ENCODE measurements at regions not wholly inside any gene's neighbourhood (a gene's known extent, or its start where the extent isn't known, plus 50 kb on each side); places are given as distances from the start of the nearest gene placed in this dataset.

DNA sequence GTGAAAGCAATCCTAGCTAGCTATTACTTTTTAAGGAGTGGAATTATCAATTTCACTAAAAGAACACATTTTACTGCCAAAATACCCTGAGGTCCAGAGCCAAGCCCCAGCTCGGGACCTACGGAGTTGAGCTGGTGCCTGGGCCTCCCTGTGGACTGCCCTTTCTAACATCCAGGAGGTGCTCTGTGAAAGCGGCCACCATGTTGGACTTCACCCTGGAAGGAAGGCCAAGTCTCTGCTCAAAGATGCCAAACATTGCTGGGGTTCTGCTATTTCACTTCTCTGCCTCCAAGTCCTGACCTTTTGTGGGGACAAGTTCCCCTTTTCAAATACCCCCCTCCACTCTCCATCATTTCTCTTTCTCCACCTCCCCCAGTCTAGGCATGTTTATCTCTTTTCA, 498.7 kb upstream of the RAB6C start:
- H3K4me3 ChIP-seq (ENCODE audit: low read length): no peak overlapping the region
- H3K4me1 ChIP-seq (ENCODE audit: low read length): peaks cover 40% of the 10 kb centered on the region
- H3K9ac ChIP-seq (ENCODE audit: low read length): no peak overlapping the region

DNA sequence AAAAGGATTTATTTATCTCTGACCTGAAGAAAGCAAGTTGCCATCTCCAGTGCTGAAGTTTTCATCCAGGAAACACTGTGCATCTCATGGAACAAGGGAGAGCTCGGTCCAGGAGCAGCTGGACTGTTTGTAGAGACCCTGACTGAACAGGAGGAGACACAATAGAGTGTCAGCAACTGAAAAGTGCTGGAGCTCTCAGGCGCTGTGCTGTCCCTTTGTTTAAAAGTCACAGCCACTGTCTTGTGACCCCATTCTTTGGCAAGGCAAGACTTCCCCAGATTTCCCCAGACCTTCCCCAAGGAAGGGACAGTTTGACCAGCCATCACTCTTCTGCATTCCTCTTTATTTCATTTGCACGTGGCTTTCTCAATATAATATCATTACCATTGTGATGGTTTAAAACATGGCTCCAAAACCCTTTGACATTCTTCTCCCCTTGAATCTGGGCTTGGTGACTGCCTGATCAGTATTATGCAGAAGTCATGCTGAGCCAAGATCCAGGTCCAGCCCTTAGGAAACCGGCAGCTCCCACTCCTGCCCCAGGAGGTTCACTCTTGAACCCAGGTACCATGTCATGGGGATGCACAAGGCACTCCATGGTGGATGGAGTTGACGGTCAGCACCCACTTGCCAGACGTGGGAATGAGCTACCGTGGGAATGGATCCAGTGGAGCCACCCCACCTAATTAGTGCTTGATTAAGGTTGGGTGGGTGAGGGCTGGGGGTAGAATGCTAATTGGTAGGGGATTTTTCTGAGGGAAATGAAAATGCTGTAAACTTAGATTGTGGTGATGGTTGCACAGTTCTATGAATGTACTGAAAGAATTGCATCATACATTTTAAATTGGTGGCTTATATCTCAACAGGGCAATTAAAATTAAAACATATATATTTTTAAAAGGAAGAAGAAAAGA, 497.9 kb upstream of the RAB6C start:
- Histone ChIP-seq H3K27me3 (ENCODE audit: low read depth, low read length) (no peaks in the 10 kb centered on the region), H3K27ac (ENCODE audit: low read length) (peak overlapping the region; percentile 18; the same call in 1 of the 2 replicates), H3K4me3 (ENCODE audit: low read length) (no peak overlapping the region), H3K4me2 (ENCODE audit: low read length) (peak overlapping the region; percentile 19; the same call in 1 of the 2 replicates), H3K9ac (ENCODE audit: low read length) (no peak overlapping the region), H4K20me1 (ENCODE audit: insufficient read depth, low read length) (no peaks in the 10 kb centered on the region), H3K9me3 (ENCODE audit: insufficient read depth, low read length) (no peaks in the 10 kb centered on the region), H3K79me2 (ENCODE audit: low read length) (no peaks in the 10 kb centered on the region), H3K36me3 (replicated peaks; ENCODE audit: low read depth, low read length) (peaks cover 7% of the 10 kb centered on the region), H3K4me1 (ENCODE audit: low read length) (peaks cover 40% of the 10 kb centered on the region), H2AFZ (ENCODE audit: low read depth, low read length) (no peak overlapping the region)
- no peak for TF ChIP-seq EZH2phosphoT487 (IDR thresholded peaks at IDR 0.05; ENCODE audit: low read depth)
- TF ChIP-seq, protein P1, sequence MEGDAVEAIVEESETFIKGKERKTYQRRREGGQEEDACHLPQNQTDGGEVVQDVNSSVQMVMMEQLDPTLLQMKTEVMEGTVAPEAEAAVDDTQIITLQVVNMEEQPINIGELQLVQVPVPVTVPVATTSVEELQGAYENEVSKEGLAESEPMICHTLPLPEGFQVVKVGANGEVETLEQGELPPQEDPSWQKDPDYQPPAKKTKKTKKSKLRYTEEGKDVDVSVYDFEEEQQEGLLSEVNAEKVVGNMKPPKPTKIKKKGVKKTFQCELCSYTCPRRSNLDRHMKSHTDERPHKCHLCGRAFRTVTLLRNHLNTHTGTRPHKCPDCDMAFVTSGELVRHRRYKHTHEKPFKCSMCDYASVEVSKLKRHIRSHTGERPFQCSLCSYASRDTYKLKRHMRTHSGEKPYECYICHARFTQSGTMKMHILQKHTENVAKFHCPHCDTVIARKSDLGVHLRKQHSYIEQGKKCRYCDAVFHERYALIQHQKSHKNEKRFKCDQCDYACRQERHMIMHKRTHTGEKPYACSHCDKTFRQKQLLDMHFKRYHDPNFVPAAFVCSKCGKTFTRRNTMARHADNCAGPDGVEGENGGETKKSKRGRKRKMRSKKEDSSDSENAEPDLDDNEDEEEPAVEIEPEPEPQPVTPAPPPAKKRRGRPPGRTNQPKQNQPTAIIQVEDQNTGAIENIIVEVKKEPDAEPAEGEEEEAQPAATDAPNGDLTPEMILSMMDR (IDR thresholded peaks at IDR 0.05; ENCODE audit: low read depth, low read length): no peak

More for the DNA sequence above, 498.7 kb upstream of the RAB6C start:
- Histone ChIP-seq H3K79me2 (ENCODE audit: low read length) (no peaks in the 10 kb centered on the region), H3K9me3 (ENCODE audit: insufficient read depth, low read length) (no peaks in the 10 kb centered on the region), H3K4me2 (ENCODE audit: low read length) (no peak overlapping the region; the same call in 1 of the 2 replicates), H2AFZ (ENCODE audit: low read depth, low read length) (no peak overlapping the region), H4K20me1 (ENCODE audit: insufficient read depth, low read length) (no peaks in the 10 kb centered on the region), H3K36me3 (replicated peaks; ENCODE audit: low read depth, low read length) (peaks cover 7% of the 10 kb centered on the region), H3K27me3 (ENCODE audit: low read depth, low read length) (no peaks in the 10 kb centered on the region), H3K27ac (ENCODE audit: low read length) (0 out of 2 replicates have a peak overlapping the region, but pooled peaks have one; percentile 6)
- TF ChIP-seq, protein P1 (IDR thresholded peaks at IDR 0.05; ENCODE audit: low read depth, low read length): no peak
- no peak for TF ChIP-seq EZH2phosphoT487 (IDR thresholded peaks at IDR 0.05; ENCODE audit: low read depth)

DNA sequence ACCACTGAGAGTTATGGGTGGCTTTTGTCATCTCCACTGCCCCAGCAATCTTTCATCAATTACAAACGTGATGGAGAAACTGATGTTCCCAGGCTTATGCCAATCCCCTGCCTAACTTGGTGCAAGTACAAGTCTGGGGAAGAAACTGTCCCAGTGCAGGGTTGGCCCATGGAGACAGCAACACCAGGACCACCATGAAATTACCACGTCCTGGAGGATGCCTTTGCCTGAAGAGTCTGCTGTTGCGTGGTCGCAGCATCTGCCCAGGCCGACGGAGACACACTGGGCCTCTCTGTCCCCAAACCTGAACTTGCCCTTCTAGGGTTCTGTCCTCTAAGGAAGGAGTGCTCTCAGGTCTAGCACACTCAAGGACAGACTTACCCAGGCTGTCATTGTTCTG, 496.8 kb upstream of the RAB6C start:
- no peak for TF ChIP-seq EZH2phosphoT487 (IDR thresholded peaks at IDR 0.05; ENCODE audit: low read depth)
- TF ChIP-seq, protein P1 (IDR thresholded peaks at IDR 0.05; ENCODE audit: low read depth, low read length): no peak
- Histone ChIP-seq H4K20me1 (ENCODE audit: insufficient read depth, low read length) (no peaks in the 10 kb centered on the region), H3K27me3 (ENCODE audit: low read depth, low read length) (no peaks in the 10 kb centered on the region), H3K27ac (ENCODE audit: low read length) (peak overlapping the region; percentile 72), H3K4me2 (ENCODE audit: low read length) (peak overlapping the region; percentile 57), H3K4me1 (ENCODE audit: low read length) (peaks cover 40% of the 10 kb centered on the region), H2AFZ (ENCODE audit: low read depth, low read length) (no peak overlapping the region; the same call in 1 of the 2 replicates), H3K79me2 (ENCODE audit: low read length) (no peaks in the 10 kb centered on the region), H3K4me3 (ENCODE audit: low read length) (peak overlapping the region; percentile 37; the same call in 1 of the 2 replicates), H3K36me3 (replicated peaks; ENCODE audit: low read depth, low read length) (peaks cover 7% of the 10 kb centered on the region), H3K9me3 (ENCODE audit: insufficient read depth, low read length) (no peaks in the 10 kb centered on the region), H3K9ac (ENCODE audit: low read length) (peak overlapping the region; percentile 15; the same call in 1 of the 2 replicates)

DNA sequence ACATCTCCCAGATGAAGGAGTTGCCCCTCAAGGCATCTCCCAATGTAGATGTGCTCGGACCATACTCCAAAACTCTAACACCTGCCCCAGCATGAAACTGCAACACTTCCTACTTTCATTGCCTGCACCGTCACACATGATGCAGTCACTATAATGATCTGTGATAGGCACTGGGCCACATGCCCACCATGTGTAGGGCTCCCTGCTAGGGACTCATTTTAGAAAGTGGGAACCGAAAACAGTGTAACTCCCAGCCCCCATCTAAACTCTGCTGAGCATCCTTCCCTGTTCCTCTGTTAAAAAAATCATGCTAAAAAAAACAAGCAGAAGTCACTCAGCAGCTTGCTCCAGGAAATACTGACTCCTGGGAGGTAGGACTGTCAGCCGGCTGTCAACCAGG, 496.1 kb upstream of the RAB6C start:
- H2AFZ ChIP-seq (ENCODE audit: low read depth, low read length): no peak overlapping the region
- H3K27me3 ChIP-seq (ENCODE audit: low read depth, low read length): no peaks in the 10 kb centered on the region
- no peak for TF ChIP-seq EZH2phosphoT487 (IDR thresholded peaks at IDR 0.05; ENCODE audit: low read depth)
- TF ChIP-seq, protein P1 (IDR thresholded peaks at IDR 0.05; ENCODE audit: low read depth, low read length): no peak
- no peaks in the 10 kb centered on the region for H4K20me1 ChIP-seq (ENCODE audit: insufficient read depth, low read length)
- H3K4me1 ChIP-seq (ENCODE audit: low read length): peaks cover 40% of the 10 kb centered on the region
- peak overlapping the region; percentile 37 for H3K4me3 ChIP-seq (ENCODE audit: low read length)
- H3K4me2 ChIP-seq (ENCODE audit: low read length): peak overlapping the region; percentile 57
- no peaks in the 10 kb centered on the region for H3K79me2 ChIP-seq (ENCODE audit: low read length)
- H3K36me3 ChIP-seq (replicated peaks; ENCODE audit: low read depth, low read length): peaks cover 7% of the 10 kb centered on the region
- H3K27ac ChIP-seq (ENCODE audit: low read length): peak overlapping the region; percentile 75
- no peaks in the 10 kb centered on the region for H3K9me3 ChIP-seq (ENCODE audit: insufficient read depth, low read length)
- H3K9ac ChIP-seq (ENCODE audit: low read length): peak overlapping the region; percentile 25; the same call in 1 of the 2 replicates
